DMS153 treated with DMSO at 0.1 percent for 48 hours (cell line): ENCODE measurements at regions not wholly inside any gene's neighbourhood (a gene's known extent, or its start where the extent isn't known, plus 50 kb on each side); places are given as distances from the start of the nearest gene placed in this dataset.

ENCODE experiments used
- DNase-seq: peaks from one replicate; lab custom pipeline; 2025; ENCODE audit not compliant: unreplicated experiment; lab: John Stamatoyannopoulos, UW

- DNase-seq = no peak
Measured at GRCh38 chr16:5582529-5582928, 484.9 kb upstream of the EEF2KMT start.

- peak; percentile 11 for DNase-seq
Measured at GRCh38 chr16:5581908-5582307, 484.3 kb upstream of the EEF2KMT start.

GRCh38 chr16:5581428-5581827, 483.8 kb upstream of the EEF2KMT start:
- DNase-seq = no peak

GRCh38 chr16:5580772-5581171, 483.2 kb upstream of the EEF2KMT start:
- no peak for DNase-seq

- peak; percentile 36 for DNase-seq
Measured at GRCh38 chr16:5580296-5580695, 482.7 kb upstream of the EEF2KMT start.

- no peak for DNase-seq
Measured at GRCh38 chr16:5578980-5579379, 481.4 kb upstream of the EEF2KMT start.

GRCh38 chr16:5577463-5577862, 479.9 kb upstream of the EEF2KMT start:
- DNase-seq = no peak

GRCh38 chr16:5575646-5576245, 478.2 kb upstream of the EEF2KMT start:
- DNase-seq = no peak

- DNase-seq = no peak
Measured at GRCh38 chr16:5575121-5575520, 477.5 kb upstream of the EEF2KMT start.

- DNase-seq = no peak
Measured at GRCh38 chr16:5572056-5572455, 474.5 kb upstream of the EEF2KMT start.

GRCh38 chr16:5571446-5571845, 473.9 kb upstream of the EEF2KMT start:
- no peak for DNase-seq

- DNase-seq = no peak
Measured at GRCh38 chr16:5561800-5562199, 464.2 kb upstream of the EEF2KMT start.

GRCh38 chr16:5560084-5560483, 462.5 kb upstream of the EEF2KMT start:
- no peak for DNase-seq

GRCh38 chr16:5557966-5558365, 460.4 kb upstream of the EEF2KMT start:
- no peak for DNase-seq

- DNase-seq = no peak
Measured at GRCh38 chr16:5557448-5557847, 459.9 kb upstream of the EEF2KMT start.

GRCh38 chr16:5556158-5556810, 458.7 kb upstream of the EEF2KMT start:
- DNase-seq = no peak

GRCh38 chr16:5551909-5552308, 454.3 kb upstream of the EEF2KMT start:
- DNase-seq = no peak

- no peak for DNase-seq
Measured at GRCh38 chr16:5549802-5550201, 452.2 kb upstream of the EEF2KMT start.

- DNase-seq = no peak
Measured at GRCh38 chr16:5541356-5541755, 443.8 kb upstream of the EEF2KMT start.

GRCh38 chr16:5537347-5537746, 439.8 kb upstream of the EEF2KMT start:
- DNase-seq = no peak

- no peak for DNase-seq
Measured at GRCh38 chr16:5533321-5533888, 435.8 kb upstream of the EEF2KMT start.

- DNase-seq = no peak
Measured at GRCh38 chr16:5527817-5528216, 430.2 kb upstream of the EEF2KMT start.

GRCh38 chr16:5526826-5527225, 429.2 kb upstream of the EEF2KMT start:
- DNase-seq = no peak
